DND-41 (cell line): ENCODE measurements at regions not wholly inside any gene's neighbourhood (a gene's known extent, or its start where the extent isn't known, plus 50 kb on each side); places are given as distances from the start of the nearest gene placed in this dataset.

Experiments
- EZH2 ChIP-seq: IDR thresholded peaks from 3 replicates; pipeline ENCODE4 v1.6.1; 2012; ENCODE audit warnings: borderline replicate concordance, low read depth, mild to moderate bottlenecking, moderate library complexity, low read length, inconsistent platforms; ENCODE audit not compliant: severe bottlenecking
- TF ChIP-seq, protein P1 (sequence below): IDR thresholded peaks from 2 replicates; pipeline ENCODE4 v1.5.1; 2012; ENCODE audit warnings: borderline replicate concordance, low read length, moderate library complexity, mild to moderate bottlenecking; ENCODE audit not compliant: poor library complexity, severe bottlenecking; ENCODE audit errors: extremely low read depth

DNA sequence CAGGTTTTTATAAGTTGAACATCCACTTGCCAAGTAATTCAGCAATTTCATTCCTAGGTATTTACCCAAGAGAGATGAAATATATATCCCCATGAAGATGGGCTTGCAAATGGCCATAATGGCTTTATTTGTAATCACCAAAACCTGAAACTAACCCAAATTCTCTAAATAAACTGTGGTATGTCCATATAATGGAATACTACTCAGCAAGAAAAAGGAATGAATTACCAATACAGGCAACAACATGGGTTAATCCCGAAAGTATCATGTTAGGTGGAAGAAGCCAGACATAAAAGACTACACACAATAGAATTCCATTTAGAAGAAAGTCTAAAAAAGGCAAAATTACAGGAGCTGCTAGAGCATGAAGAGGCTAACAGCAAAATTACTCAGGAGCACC lies 101.4 kb upstream of the PPP2R2D start:
- TF ChIP-seq, protein P1, sequence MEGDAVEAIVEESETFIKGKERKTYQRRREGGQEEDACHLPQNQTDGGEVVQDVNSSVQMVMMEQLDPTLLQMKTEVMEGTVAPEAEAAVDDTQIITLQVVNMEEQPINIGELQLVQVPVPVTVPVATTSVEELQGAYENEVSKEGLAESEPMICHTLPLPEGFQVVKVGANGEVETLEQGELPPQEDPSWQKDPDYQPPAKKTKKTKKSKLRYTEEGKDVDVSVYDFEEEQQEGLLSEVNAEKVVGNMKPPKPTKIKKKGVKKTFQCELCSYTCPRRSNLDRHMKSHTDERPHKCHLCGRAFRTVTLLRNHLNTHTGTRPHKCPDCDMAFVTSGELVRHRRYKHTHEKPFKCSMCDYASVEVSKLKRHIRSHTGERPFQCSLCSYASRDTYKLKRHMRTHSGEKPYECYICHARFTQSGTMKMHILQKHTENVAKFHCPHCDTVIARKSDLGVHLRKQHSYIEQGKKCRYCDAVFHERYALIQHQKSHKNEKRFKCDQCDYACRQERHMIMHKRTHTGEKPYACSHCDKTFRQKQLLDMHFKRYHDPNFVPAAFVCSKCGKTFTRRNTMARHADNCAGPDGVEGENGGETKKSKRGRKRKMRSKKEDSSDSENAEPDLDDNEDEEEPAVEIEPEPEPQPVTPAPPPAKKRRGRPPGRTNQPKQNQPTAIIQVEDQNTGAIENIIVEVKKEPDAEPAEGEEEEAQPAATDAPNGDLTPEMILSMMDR: no peak
- no peak for TF ChIP-seq EZH2
